GM23248 (cell line): ENCODE measurements at regions not wholly inside any gene's neighbourhood (a gene's known extent, or its start where the extent isn't known, plus 50 kb on each side); places are given as distances from the start of the nearest gene placed in this dataset.

Experiments
- EZH2 ChIP-seq: fragments of 200-600 bp; sonication (generic); IDR thresholded peaks from 2 replicates; pipeline ENCODE4 v1.6.1; 2018; ENCODE audit warnings: antibody characterized with exemption, mild to moderate bottlenecking; ENCODE audit not compliant: insufficient read depth, poor library complexity, severe bottlenecking
- EZH2phosphoT487 ChIP-seq: fragments of 200-600 bp; sonication (generic); IDR thresholded peaks from 2 replicates; pipeline ENCODE4 v1.6.1; 2018; ENCODE audit warnings: antibody characterized with exemption, moderate library complexity, mild to moderate bottlenecking, low read depth; ENCODE audit not compliant: insufficient read depth

- TF ChIP-seq EZH2 (no peak), EZH2phosphoT487 (no peak)
Measured at GRCh38 chr1:112797224-112797623, 82.1 kb upstream of the PPM1J start.
